Suppressor macrophage treated with lipopolysaccharide for 1 hour (primary cell): ENCODE measurements at regions not wholly inside any gene's neighbourhood (a gene's known extent, or its start where the extent isn't known, plus 50 kb on each side); places are given as distances from the start of the nearest gene placed in this dataset.
A peak's percentile ranks its signal among the peaks of the same experiment; 100 is the strongest.

Experiments used
- DNase-seq, 3 donors: peaks; one replicate each; pipeline ENCODE4 v3.0.0-alpha.2; 2020 to 2022

DNA sequence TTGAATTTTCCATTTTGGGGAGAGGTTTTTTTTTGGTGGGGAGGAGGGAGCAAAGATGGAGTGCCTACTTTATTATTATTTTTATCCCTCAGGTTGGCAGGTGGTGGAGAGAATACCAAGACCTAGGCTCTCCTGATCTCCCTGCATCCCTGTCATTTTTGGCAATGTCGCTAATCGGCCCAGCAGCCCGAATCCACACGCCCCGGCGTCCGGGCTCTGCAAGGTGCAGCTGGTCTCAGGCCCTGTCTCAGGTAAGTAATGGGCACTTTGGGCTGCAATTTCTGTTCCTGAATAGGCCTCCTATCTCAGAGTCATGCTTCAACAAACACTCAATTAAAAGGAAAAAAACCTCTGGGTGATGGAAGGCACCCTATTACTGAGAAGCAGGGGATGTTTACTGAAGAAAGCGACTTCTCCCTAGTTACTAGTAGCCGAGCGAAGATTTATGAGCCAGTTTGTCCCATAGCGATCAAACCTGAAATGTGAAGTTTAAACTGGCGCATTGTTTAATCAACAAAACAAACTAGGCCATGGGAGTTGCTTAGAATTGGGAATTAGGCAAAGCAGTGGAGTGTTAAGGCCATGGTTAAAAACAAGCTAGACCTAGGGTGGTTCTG, 137.8 kb downstream of the RWDD3 start:
- DNase-seq = no peak

DNA sequence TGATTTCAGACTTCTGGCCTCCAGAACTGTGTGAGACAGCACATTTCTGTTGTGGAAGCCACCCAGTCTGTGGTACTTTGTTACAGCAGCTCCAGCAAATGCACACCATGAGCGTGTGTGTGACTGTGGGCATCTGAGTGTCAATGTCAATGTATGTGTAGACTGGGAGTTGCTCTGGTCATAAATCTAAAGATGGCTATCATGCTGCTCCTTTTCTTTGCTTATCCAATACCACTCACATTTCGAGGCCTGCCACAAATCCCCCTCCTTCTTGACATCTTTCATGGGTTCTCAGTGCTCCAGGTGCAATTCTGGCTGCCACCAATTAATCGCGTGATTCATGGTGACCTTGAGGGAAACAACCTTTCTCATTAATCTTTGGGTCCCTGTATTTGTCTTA, 141.2 kb downstream of the RWDD3 start:
- DNase-seq = no peak

DNA sequence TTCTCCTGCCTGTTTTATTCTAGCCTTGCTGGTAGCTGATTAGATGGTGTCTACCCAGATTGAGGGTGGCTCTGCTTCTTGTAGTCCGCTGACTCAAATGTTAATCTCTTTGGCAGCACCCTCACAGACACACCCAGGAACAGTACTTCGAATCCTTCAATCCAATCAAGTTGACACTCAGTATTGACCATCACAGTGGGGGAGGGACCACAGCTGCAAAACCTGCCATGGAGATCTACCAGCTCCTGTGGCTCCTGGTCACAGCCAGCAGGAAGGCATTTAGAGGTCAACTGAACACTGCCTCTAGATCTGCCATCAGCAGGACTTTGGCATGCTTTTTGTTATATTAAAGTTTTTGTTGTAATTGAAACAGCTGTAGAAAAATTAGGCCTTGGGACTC, 146.9 kb downstream of the RWDD3 start:
- DNase-seq = no peak

- DNase-seq = no peak
These were observed 148.2 kb downstream of the RWDD3 start for GRCh38 chr1:95382000-95382786.

DNA sequence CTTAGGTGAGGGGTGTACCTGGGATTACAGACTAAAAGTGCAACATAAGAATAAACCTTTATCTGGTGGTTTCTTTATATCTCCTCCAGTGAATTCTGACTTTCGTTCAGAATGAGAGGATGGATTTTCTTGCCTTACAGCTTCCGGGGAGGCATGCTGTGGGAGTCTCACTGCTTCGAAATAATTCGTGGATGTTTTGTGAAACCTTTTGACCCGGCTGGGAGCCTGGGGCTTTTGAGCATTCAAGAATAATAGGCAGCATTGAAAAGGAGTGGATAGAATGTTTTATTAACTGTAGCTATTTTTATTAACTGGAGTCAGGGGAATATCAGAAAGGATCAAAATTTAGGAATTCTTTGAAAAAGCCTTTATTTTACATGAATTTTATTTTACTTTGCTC, 149.1 kb downstream of the RWDD3 start:
- DNase-seq = no peak

DNA sequence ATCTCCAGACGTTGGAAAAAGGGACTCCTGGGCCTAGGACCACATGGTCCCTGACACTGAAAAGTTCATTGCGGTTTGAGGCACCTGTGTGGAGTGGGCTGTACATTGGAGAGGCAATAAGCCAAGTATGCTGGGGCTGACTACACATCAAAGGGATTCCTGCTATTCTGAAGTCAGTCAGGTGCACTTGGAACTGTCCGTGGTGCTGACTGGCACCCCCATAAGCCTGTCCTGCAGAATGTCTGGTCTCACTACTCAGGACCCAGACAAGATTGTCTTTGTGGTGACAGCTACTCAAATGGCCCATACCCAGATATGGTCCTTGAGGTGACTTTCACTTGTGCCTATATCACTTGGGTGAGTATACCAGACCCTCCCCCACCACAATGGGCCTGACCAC, 150.6 kb downstream of the RWDD3 start:
- peak in 2 of 3 donors; percentile 1 to 7 for DNase-seq

DNA sequence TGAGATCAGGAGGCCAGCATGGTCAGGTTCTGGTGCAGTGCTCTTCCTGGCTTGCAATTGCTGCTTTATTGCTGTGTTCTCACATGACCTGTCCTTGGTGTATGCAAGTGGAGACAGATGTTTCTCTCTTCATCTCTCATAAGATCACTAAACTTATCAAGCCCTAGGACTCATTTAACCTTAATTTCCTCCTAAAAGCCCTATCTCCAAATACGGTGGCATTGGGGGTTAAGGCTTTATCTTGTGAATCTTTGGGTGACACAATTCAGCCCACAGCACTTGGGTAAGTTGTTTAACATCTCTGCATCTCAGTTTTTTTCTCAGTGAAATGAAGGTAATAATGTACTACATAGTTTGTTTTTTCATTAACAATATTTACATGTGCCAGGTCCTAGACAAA, 152.4 kb downstream of the RWDD3 start:
- no peak for DNase-seq

DNA sequence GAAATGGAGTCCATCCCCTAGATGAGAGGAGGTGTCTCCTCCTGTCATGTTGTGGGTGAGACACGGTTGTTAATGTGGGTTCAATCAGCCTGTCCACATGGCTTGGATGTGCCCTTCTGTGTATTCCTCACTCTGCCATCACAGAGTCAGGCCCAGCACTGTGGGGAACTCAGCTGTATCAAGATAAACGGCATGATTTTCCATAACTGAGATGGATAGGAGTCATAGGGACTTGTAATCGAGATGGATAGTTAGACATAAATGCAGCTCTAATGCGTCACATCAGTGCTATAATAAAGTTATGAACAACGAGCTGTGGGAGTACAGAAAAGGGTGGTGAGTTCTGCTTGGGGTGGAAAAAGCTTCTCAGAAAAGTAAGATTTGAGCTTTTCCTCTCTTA, 152.9 kb downstream of the RWDD3 start:
- DNase-seq = no peak

DNA sequence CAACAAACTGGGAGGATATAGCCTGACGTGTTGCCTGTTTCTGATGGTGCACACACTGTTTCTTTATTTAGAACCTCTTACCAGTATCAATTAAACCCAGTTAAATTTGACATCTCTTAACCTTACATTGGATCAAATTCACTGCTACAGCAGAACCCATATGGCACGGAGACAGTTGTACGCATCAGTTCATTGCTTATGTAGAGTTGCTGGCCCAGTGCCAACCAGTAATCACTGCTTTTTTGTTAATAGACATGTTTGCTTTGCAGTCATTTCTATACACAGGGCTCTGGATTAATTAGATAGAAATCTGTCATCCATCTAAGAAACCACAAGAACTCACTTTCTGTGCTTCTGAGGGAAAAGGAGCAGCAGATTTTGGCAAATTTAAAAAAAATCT, 154.0 kb downstream of the RWDD3 start:
- no peak for DNase-seq

DNA sequence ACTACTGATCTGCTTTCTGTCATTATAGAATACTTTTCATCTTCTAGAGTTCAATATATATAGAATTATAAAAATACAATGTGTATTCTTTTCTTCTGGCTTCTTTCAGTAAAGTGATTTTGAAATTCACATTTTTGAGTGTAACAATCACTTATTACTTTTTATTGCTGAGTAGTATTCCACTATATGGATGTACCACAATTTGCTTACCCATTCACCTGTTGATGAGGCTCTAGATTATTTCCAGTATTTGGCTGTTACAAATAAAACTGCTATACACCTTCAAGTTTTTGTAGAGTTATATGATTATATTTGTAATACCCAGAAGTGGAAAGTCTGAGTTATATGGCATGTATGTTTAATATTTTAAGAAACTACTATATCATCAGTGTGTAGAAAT, 159.4 kb downstream of the RWDD3 start:
- no peak for DNase-seq

DNA sequence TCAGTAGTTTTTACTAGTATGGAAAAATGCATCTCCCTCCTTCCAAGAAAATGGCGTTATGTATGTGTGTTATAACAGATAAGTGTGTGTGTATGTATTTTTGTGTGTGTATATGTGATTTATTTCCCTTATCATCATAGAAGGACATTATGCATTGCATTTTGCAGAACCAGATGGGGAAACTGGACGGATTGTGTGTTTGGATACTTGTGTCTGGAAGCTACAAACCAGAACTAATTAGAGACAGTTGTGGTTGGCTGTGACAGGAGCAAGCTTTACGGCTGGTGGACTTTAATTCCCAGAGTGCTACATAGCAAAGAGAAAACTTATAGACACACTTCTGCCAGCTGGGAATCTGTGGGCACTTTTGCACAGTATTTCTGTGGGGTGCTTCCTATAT, 162.5 kb downstream of the RWDD3 start:
- DNase-seq = no peak

GRCh38 chr1:95402780-95403179, 168.8 kb downstream of the RWDD3 start:
- DNase-seq = no peak

DNA sequence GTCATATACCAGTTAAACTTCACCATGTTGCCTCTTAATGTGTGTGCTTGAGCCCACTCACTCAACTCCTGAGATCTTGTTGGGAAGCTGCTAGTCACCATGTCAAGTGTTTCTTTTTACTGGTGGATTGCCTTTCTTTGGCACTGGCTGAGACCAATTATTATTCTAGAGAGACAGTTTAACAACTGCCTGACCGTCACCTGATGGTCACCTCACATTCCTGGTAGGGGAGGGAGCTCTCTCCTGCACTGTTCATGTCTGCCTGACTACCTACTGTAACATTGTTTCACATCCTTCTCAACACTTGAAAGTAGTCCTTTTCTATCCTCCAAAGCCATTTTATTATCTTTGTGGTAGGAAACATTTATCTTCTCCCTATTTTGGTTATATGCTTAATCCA, 172.3 kb downstream of the RWDD3 start:
- DNase-seq = no peak

DNA sequence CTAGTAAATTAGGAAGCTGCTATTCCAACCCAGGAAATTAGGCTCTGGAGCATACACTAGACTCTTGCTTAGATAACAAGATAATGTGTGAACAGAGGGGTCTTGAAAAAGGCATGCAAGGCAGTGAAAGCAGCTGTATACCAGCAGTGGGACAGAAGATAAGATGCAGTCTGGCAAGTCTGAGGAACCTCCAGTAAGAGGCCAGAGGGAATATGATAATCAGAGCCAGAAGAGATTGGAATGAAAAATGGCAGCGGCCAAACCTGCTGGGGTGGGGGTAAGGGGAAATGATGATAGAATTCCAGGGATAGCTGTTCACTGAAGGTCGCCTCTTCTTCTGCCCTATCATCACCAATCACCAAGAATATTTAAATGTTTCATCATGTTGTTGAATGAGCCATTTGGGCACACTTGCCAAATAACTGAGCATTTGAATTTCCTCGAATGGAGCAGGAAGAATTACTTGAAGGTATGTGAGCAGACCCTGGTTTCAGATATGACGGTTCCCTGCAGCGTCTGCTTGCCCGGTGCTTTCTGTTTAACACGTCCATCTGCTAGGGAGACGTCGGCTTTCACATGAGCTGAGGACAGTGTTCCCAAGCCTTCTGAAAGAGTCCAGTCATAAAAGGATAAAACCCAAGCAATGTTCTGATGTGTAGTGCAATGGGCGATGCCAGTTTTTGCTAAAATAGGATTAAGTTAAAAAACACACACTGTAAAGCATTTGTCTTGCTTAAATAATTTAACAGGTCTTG, 173.3 kb downstream of the RWDD3 start:
- DNase-seq = no peak

- no peak for DNase-seq
These were observed 173.9 kb downstream of the RWDD3 start for GRCh38 chr1:95407886-95408291.

- no peak for DNase-seq
These were observed 174.6 kb downstream of the RWDD3 start for GRCh38 chr1:95408507-95409136.

GRCh38 chr1:95409276-95409675, 175.3 kb downstream of the RWDD3 start:
- no peak for DNase-seq

GRCh38 chr1:95409901-95410300, 175.9 kb downstream of the RWDD3 start:
- DNase-seq = no peak

- DNase-seq = no peak
These were observed 181.1 kb downstream of the RWDD3 start for GRCh38 chr1:95415146-95415545.

- no peak for DNase-seq
These were observed 192.8 kb downstream of the RWDD3 start for GRCh38 chr1:95426772-95427171.

DNA sequence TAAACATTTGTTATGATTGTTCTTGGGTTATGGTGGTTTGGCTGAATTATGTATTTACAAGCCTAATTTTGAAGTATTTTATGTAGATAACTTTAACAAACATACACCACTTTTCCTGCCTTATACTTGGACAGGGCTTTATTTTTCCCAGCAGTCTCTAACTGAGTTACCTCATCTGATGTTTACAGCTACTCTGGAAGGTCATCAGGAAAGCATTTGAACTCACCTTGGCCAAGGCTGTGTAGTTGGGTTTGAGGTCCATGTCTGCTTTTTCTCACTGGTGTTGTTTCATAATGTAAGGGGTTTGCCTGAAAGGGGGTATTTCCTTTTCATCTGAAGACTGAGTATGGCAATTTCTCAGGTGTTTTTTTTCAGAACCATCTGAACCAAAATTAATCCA, 193.5 kb downstream of the RWDD3 start:
- no peak for DNase-seq

- no peak for DNase-seq
These were observed 197.2 kb downstream of the RWDD3 start for GRCh38 chr1:95431235-95431634.

- DNase-seq = no peak
These were observed 201.6 kb downstream of the RWDD3 start for GRCh38 chr1:95435611-95436010.

DNA sequence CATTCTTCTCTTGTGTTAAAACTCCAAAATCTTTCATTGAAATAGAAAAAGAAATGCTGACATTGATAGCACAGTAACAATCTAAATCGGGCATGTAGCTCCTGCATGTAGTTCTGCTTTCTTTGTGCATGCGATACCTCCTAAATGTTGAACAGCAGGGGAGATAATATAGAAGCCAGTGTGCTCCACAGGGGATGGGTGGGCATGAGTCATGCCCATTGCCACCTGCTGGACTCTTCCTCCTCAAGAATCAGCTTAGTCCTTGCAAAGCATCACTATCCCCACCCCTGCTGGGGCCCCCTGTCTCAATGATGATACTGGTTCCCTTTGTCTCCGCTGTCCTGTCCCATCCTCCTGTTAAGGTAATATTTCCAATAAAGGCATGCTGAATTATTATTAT, 203.0 kb downstream of the RWDD3 start:
- DNase-seq = no peak
